ENCODE measurements at regions not wholly inside any gene's neighbourhood (a gene's known extent, or its start where the extent isn't known, plus 50 kb on each side); places are given as distances from the start of the nearest gene placed in this dataset.

DNA sequence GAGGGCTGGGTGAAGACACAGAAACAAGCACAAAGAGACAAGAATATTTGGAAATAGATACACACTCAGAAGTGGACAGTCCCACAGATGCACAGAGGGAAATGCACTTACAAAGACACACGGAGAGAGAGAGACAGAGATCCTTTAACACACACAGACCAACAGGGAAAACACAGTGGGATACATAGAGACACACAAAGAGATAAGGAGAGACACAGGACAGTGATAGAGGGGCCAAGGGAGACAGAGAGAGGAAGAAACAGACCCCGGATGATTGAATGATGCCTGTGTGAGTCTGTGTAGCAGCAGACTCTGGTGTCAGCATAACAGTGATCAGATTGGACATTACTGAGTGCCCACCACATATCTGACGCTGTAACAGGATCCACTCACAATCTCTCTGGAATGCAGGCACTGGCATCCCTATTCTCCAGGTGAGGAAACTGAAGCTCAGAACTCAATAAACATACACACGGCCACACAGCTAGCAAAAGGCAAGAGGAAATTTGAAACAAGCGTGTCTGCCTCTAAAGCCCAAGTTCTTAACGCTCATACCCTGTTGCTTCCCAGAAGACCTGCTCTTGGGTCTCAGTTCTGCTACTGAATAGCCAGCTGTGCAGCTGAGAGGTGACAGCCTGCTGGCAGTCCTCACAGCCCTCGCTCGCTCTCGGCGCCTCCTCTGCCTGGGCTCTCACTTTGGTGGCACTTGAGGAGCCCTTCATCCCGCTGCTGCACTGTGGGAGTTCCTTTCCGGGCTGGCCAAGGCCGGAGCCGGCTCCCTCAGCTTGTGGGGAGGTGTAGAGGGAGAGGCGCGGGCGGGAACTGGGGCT, 186.3 kb upstream of the NLRP1 start:
- H2BK20ac ChIP-seq (ENCODE audit: low read depth, low read length), result no peak overlapping the region
- H3K9me3 ChIP-seq (ENCODE audit: control insufficient read depth, insufficient read depth, low read length), result no peaks in the 10 kb centered on the region
- no peak overlapping the region for H3K4me2 ChIP-seq (ENCODE audit: low read depth, low read length)
- no peak overlapping the region for H3K23ac ChIP-seq (ENCODE audit: low read depth, low read length)
- no peaks in the 10 kb centered on the region for H3K36me3 ChIP-seq (ENCODE audit: control insufficient read depth, insufficient read depth, low read length)
- H3K14ac ChIP-seq (replicated peaks; ENCODE audit: low read depth, low read length), result no peak overlapping the region
- no peak overlapping the region for H2BK120ac ChIP-seq (ENCODE audit: low read depth, low read length)
- dilution Hi-C loops (cut with HindIII; ENCODE audit: low sequenced_read_pairs, unreplicated experiment) (no loop called here), in situ Hi-C loops (cut with MboI; ENCODE audit: low sequenced_read_pairs) (no loop called here), intact Hi-C loops (cut with micrococcal nuclease) (no loop called here)
- H3K9ac ChIP-seq (ENCODE audit: low read depth, low read length), result no peak overlapping the region
- CTCF ChIA-PET, result no interaction called here
- H3K56ac ChIP-seq (ENCODE audit: extremely low read depth, insufficient read depth, low read length), result no peak overlapping the region
- H3K4ac ChIP-seq (ENCODE audit: low read depth, low read length), result no peak overlapping the region
- no peak overlapping the region for H2BK15ac ChIP-seq (ENCODE audit: low read depth, low read length)
- H3K4me1 ChIP-seq (ENCODE audit: control insufficient read depth, insufficient read depth, low read length), result no peaks in the 10 kb centered on the region
- no peak overlapping the region for H2AK5ac ChIP-seq (ENCODE audit: low read depth, low read length)
- H3K18ac ChIP-seq (ENCODE audit: low read depth, low read length), result no peak overlapping the region
- 23% methylated on average over 3 of the region's 17 CpGs; no CpG with 5 or more reads in 1 of the 2 experiments for WGBS, 2 experiments (ENCODE audit: extremely low coverage in 2 of 2, insufficient read length in 1 of 2)
- POLR2A ChIA-PET (ENCODE audit: unreplicated experiment), result interaction anchor here (0.6 kb wide), 1 partner anchor 99 kb away, joined by 3 read pairs; no protein-coding TSS in a partner anchor
- peaks cover 20% of the 10 kb centered on the region for H3K27me3 ChIP-seq (ENCODE audit: control insufficient read depth, insufficient read depth, low read length)
- no peak overlapping the region for H2AK9ac ChIP-seq (replicated peaks; ENCODE audit: low read depth, low read length, poor library complexity)
- no peak overlapping the region for H2AFZ ChIP-seq (replicated peaks; ENCODE audit: low read length, poor library complexity)
- H4K91ac ChIP-seq (ENCODE audit: insufficient read depth, low read depth, low read length), result no peak overlapping the region
- H3K4me3 ChIP-seq (ENCODE audit: insufficient read depth, low read depth, low read length), result no peak overlapping the region
- H3K27ac ChIP-seq (ENCODE audit: insufficient read depth, low read length), result no peak overlapping the region
- H4K8ac ChIP-seq (ENCODE audit: low read depth in 2 of 2, low read length in 2 of 2), result no peak overlapping the region
- H4K5ac ChIP-seq (ENCODE audit: low read depth, low read length), result no peak overlapping the region
- BruUV-seq (replicated peaks), result no TSS peak
- DNase-seq, result no peak
- H2BK5ac ChIP-seq (ENCODE audit: low read depth, low read length, poor library complexity, severe bottlenecking), result no peak overlapping the region
- TF ChIP-seq CEBPB (IDR thresholded peaks at IDR 0.05; ENCODE audit: low read depth, low read length) (no peak), MAFK (IDR thresholded peaks at IDR 0.05; ENCODE audit: low read depth, low read length) (no peak), SMC3 (IDR thresholded peaks at IDR 0.05; ENCODE audit: low read depth, low read length) (no peak), NFE2L2 (IDR thresholded peaks at IDR 0.05; ENCODE audit: low read depth, low read length) (no peak), RFX5 (IDR thresholded peaks at IDR 0.05; ENCODE audit: low read depth, low read length) (no peak), BHLHE40 (IDR thresholded peaks at IDR 0.05; ENCODE audit: low read depth, low read length) (no peak), FOS (IDR thresholded peaks at IDR 0.05; ENCODE audit: low read depth, low read length) (no peak), CHD1 (IDR thresholded peaks at IDR 0.05; ENCODE audit: low read depth, low read length) (no peak), POLR2A (IDR thresholded peaks at IDR 0.05; ENCODE audit: low read depth, low read length) (no peak), MXI1 (IDR thresholded peaks at IDR 0.05; ENCODE audit: borderline replicate concordance, low read depth, low read length) (no peak)
- TF ChIP-seq, protein P1, sequence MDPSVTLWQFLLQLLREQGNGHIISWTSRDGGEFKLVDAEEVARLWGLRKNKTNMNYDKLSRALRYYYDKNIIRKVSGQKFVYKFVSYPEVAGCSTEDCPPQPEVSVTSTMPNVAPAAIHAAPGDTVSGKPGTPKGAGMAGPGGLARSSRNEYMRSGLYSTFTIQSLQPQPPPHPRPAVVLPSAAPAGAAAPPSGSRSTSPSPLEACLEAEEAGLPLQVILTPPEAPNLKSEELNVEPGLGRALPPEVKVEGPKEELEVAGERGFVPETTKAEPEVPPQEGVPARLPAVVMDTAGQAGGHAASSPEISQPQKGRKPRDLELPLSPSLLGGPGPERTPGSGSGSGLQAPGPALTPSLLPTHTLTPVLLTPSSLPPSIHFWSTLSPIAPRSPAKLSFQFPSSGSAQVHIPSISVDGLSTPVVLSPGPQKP (IDR thresholded peaks at IDR 0.05; ENCODE audit: borderline replicate concordance, low read depth, low read length), result no peak
- TF ChIP-seq, protein P2, sequence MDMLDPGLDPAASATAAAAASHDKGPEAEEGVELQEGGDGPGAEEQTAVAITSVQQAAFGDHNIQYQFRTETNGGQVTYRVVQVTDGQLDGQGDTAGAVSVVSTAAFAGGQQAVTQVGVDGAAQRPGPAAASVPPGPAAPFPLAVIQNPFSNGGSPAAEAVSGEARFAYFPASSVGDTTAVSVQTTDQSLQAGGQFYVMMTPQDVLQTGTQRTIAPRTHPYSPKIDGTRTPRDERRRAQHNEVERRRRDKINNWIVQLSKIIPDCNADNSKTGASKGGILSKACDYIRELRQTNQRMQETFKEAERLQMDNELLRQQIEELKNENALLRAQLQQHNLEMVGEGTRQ (IDR thresholded peaks at IDR 0.05; ENCODE audit: low read depth, low read length), result no peak
- H3K9me1 ChIP-seq (ENCODE audit: insufficient read depth, low read length), result no peaks in the 10 kb centered on the region
- H3K79me1 ChIP-seq (ENCODE audit: low read depth in 1 of 2, low read length in 2 of 2), result no peaks in the 10 kb centered on the region
- H4K20me1 ChIP-seq (ENCODE audit: insufficient read depth, low read length), result no peaks in the 10 kb centered on the region
- no peak for ATAC-seq (ENCODE audit: low read depth)
